ENCODE measurements at regions not wholly inside any gene's neighbourhood (a gene's known extent, or its start where the extent isn't known, plus 50 kb on each side); places are given as distances from the start of the nearest gene placed in this dataset.
"Not testable (repeated sequence)": the region's sequence is repeated elsewhere in the genome, so short reads cannot be mapped to it uniquely, and the experiment has no call there.

DNA sequence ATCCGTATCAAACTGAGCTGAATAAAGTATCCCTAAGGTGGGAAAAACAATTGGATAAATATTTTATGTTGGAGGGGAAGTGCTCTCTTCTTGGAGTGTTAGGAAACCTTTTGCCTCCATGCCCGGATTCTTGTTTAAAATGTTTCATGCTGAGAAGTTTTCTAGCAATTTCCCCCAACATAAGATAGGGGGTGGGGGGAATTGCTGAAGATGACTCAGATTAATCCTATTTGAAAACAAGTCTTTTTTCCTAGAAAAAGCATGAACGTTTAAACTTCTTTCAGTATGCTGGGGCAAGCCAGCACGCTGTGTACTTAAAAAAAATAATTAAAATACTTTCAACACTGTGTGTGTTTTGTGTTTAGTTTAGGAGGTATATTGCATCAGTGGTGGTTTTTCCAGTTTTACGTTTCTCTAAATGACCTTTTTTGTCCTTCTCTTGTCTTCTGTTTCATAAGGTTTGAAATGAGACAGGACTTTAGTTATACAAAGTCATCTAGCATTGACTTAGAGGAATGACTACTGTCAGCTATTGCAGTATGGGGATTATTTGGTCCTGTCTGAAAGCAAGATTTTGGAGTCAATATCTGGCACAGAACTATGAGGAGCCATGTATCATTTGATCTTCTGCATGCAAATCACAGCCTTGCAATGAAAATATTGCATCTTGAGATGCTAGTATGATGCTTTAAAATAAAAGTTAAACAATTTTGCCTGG lies 295.9 kb downstream of the GATA3 start:
- DNase-seq: no peak

DNA sequence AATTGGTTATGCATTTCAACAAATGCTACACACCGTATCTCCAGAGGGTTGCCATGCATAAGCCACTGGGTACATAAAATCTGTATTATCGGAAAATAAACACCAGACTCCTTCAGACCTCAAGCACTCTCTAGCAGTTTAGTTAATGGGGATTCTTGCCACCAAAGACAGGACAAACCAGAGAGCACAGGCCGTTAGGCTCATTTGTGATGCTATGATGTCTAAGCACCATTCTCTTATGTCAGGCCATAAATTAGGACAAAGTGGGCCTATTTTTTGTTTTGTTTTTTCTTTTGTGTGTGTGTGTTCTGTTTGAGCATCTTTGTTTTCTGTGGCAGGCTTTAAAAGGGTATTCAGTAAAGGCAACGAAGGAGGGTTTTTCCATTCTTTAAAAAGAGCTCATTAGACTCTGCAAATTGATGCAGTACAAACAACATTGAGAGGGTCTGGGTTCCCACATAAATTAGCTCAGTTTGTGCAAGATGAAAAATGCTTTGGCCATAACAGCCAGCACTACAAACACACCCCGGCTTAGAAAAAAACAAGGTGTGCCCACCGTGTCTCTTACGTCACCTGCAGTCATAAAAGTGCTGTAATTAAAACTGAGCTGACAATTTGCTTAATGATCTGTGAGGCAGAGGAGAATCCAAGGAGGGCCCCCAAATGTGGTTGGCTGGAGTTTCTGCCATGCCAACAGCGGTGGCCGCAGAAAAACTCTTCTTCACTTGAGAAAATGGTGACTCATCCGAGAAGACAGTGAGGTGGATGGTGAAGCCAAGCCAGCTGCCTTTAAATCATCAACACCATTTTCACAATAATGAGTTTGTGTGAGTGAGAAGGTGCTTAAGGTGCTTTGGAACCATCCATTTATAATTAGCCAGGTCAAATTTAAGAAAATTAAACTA lies 297.9 kb downstream of the GATA3 start:
- DNase-seq: no peak

DNA sequence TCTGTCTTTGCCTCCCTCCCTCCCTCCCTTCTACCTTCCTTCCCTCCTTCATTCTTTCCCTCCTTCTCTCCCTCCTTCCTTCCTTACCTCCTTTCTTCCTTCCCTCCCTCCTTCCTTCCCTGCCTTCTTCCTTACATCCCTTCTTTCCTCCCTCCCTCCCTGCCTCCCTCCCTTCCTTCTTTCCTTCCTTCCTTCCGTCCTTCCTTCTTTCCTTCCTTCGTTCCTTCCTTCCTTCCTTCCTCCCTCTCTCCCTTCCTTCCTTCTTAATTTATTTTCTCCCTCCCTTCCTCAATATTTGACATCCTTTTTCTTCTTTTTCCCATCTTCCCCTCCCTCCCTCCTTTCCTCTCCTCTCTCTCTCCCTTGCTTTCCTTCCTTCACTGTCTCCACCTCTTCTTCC lies 301.8 kb downstream of the GATA3 start:
- DNase-seq: no peak

DNA sequence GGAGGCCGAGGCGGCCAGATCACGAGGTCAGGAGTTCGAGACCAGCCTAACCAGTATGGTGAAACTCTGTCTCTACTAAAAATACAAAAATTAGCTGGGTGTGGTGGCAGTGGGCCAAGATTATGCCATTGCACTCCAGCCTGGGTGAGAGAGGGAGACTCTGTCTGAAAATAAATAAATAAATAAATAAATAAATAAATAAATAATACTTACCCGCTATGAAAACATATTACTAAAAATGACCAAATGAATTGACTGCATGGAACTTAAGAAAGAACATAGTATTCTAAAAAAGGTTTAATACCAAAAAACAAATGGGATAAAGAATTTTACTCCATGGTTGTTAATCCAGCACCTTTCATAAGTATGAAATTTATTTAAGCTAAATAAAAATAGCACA lies 305.0 kb downstream of the GATA3 start:
- no peak for DNase-seq

DNA sequence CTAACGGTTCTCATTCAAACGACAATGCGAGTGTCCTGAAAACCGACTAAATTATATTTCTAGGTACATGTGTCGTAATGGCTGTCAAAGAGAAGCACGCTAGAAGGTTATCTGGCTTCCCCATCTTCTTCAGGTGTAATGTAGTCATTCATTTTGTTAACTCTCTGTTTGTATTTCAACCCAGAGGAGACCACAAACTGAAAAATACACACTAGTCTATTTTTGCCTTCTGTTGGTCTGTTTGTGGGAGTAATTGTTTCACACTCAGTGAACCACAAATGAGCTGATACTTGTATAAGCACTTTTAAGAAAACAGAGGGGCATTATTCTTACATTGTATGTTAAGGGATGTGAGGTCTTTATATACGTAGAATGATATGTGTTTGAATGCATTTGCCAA lies 305.9 kb downstream of the GATA3 start:
- no peak for DNase-seq

DNA sequence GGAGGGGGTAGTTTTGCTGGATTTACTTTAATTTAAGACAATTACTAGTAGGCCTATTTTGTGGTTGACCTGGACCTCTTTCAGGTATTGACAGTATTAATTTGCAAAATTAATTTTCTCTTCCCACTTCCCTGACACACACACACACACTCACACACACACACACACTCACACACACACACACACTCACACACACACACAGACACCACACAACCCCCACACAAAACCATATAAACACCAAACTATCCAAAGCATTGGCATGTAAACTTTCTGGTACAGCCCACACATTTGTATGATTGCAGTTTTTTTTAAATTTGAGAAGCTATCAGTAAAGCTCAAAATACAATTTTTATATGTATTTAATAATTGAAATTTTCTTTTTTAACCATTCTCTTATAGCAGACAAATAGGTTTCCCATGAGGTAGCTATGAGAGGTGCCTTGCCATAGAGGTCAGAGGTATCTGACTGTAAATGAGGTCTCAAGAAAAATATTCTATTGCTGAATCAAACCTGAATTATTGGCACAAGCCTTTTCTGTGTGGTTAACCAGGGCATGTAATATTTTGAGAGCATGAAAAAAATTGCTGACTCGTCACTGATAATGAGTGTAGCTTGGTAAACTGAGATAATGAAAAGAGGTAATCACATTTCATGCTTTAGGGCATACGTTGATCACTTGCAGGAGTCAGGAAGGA lies 306.5 kb downstream of the GATA3 start:
- DNase-seq: no peak

DNA sequence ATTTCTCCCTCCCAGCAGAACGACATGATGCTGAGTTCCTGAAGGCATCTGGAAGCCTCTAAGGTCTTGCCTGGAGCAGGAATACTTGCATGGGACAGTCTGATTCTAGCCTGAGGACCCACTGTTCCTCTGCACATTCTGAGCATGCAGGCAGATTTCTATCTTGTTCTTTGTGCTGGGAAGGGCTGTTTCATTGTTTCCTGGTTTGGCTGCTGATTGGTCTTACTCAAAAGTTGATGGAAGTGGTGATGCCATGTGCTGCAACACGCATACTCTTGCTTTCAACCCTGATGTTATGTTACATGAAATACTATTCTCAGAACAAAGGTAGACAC lies 307.0 kb downstream of the GATA3 start:
- no peak for DNase-seq

DNA sequence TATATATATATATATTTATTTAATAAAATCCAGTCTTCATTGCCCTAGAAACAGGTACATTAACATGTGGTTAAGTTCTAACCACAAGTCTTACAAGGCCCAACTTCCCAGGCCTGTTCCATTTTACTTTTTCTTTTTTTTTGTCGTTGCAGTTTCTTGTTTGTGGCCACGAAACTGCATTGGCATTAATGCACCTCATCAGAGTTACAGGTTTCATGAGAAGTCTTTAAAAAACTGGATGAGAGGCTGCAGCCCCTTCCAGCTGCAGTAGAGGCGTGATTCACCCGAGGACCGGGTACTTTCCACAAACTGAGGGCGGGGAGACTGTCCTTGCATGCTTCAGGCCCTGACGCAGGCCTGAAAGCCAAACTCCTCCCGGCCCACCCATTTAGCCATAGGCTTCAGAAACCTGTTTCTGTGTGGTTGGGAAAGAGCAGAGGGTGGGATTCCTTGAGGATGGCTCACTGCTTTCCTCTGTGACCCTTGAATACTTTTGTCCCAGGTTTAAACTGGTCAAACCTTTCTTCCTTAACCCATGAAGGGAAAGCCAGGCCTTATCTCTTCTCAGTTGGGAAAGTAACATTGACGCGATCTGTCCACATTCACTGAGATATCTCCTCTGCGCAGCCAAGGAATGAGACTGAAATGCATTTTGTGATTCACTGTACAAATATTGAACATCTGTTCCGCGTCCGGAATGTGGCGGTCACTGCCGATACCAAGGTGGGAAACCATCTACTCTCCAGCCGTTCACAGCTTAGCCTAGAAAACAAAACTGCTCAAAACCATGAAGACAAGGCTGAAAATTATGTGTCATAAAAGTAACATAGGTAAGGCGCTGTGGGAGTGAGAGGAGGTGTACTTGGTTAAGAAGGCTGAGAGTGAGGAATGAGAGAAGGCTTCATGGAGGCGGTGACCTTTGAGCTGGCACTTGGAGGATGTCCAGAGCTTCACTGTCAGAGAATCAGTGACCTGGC lies 311.7 kb downstream of the GATA3 start:
- no peak for DNase-seq

DNA sequence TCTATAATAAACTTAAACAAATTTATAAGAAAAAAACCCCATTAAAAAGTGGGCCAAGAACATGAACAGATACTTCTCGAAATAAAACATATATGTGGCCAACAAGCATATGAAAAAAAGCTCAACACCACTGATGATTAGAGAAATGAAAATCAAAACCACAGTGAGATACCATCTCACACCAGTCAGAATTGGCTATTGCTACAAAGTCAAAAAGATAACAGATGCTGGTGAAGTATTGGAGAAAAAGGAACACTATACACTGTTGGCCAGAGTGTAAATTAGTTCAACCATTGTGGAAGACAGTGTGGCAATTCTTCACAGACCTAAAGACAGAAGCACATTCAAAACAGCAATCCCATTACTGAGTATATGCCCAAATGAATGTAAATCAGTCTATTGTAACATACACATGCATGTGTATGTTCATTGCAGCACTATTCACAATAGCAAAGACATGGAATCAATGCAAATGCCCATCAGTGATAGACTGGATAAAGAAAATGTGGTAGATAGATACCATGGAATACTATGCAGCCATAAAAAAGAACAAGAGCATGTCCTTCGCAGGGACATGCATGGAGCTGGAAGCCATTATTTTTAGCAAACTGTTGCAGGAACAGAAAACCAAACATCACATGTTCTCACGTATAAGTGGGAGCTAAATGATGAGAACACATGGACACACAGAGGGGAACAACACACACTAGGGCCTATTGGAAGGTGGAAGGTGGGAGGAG lies 313.4 kb downstream of the GATA3 start:
- DNase-seq: not testable (repeated sequence)

DNA sequence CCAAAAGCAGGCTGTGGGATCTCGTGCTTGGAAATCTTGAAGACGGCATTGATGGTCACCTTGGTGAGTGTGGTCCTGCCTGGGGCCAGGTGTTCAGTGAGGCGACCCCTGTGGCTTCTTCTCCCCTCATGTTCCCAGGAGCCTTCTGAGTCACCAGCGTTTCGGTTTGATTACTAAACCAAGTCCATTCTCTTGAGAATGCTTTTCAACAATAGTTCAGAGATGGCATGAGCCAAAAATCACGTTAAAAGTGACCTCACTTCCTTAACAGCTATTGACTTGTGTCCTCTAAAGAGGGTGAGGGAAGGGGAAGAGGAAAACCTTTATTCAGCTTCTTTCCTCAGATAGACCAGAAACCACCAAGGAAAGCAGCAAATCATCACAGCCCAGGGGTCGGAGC lies 315.2 kb downstream of the GATA3 start:
- DNase-seq: no peak

DNA sequence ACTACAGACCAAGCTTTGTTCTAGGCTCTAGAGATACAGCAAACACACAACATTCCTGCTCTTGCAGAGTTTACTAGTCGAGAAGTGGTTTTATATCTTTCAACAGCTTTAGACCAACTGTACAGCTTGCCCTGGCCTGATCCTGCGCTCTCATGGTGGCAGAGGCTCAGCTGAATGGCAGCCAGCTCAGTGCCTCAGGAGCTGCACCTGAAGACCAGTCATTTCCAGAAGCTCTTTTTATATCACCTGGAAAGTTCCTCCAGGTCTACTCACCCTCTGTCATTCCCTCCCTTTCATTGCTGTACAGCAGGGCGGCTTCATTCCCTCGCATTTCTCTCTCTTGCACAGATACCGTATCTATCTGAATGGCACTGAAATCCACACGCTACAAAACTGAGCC lies 319.8 kb downstream of the GATA3 start:
- no peak for DNase-seq

DNA sequence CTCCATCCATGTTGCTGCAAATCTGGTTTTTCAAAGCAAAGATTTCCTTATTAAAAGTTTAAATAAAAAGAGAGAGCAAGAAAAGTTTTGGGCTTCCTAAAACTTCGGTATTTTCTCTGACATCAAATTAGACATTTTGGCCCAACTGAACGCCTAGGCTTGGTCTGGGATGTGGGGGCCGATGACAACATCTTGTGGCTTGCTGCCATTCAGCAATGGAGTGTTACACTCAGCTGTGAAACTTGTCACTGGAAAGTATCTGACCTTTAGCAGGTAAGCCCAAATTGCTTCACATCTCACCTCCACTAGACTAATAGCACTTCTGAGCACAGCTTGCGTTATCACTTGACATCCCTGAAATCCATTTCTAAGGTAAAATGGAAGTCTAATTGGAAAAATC lies 320.6 kb downstream of the GATA3 start:
- no peak for DNase-seq

DNA sequence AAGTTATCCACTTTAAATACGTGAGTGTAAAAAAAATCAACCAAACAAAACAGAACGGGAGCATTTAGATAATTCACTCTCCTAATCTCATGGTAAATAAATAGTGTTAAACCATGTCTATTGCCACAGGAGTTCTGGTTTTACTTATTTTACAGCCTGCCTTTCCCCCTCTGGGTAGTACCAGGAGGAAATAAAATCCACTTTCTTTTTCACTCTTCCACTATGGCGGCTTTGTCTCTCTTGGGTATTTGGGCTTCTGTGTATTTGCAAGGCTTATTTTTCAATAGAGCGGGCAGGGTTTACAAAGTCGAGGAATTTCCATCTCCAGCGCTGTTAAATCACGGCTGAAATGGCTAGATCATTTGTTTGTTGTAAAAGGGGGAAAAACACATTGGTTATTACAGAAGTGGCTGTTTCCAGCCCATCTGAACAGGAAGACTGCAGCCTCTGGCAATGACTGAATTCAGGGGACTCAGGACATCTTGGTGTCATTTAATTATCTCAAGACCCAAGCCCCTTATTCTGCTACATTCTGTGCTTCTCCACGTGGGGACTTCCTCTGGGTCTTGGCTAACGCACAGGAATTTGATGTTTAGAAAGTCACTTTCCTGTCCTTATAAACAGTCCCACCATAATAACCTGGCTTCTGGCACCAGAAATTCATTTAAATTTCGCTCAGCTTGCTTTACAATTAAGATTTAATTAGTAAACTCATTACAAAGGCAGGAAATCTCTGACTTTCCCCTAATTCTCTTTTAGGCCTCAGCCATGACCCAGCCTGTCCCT lies 323.9 kb downstream of the GATA3 start:
- DNase-seq: no peak

DNA sequence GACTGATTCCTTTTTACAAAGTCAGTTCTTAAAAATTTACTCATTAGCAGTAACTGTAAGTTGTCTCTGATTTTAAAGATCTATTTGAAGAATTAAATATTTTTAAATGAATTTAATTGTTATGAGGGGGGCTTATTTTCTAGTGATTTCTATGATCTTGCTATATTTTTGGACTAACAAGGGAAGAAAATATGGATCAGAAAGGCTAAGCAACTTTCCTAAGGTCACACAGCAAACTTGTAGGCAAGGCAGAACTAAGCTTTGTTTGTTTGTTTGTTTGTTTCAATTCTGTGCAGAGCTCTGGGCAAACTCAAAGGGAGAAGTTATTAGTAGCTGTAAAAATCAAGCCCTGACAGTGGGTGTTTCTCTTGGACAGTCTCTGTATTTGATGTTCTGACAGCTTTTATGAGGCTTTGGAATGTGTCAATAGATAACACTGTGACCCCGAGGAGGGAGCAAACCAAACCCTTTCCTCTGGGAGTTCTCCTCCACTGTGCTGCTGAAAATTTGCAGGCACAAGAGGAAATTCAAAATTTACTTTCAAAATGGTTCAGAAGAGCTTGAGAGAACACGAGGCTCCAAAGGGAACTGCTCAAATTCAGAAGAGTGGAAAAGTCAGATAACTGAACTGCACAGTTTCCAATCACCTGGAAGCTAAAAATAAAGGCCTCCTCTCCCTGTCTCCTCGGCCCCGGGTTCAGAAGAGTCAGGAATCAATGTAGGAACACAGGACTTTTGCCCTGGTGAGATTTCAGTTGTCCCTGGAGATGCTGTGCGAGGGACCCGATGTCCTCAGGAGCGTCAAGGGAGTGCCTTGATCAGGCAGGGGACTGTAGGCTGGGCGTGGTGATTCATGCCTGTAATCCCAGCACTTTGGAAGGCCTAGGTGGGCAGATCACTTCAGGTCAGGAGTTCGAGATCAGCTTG lies 325.7 kb downstream of the GATA3 start:
- no peak for DNase-seq

DNA sequence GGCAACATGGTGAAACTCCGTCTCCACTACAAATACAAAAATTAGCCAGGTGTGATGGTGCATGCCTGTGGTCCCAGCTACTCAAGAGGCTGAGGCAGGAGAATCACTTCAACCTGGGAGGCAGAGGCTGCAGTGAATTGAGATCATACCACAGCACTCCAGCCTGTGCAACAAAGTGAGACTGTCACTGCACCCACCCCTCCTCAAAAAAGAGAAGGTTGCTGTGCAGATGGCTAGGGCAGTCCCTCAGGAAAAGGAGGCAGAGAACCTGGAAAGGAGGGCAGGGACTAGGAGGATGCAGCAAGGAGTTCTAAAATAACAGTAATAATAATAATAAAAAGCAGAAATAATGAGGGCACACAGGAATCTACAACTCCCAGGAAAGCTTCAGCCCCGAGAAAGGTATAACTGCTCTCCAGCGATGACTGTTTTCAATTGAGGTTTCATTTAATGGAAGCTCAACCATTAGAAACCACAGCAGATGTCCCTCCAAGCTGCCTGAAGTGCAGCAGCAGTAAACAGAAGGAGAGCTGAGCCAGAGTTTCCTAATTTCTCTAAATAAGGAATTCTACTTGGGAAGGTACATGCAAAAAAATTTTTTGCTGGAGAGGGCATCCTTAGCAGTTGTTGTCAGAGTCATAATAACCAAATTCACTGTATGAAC lies 326.5 kb downstream of the GATA3 start:
- no peak for DNase-seq

DNA sequence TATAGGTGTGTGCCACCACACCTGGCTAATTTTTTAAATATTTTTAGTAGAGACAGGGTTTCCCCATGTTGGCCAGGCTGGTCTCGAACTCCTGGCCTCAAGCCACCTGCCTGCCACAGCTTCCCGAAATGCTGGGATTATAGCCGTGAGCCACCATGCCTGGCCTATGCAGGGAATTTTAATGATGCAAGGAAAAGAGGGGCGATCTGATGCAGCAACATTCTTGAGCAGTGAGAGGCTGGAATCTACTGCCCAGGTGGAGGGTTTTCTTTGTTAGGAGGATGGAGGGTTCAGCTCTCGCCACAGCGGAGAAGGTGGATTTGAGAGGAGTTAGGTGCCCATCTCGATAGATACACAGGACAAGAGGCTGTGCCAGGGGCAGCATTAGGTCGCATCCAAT lies 332.3 kb downstream of the GATA3 start:
- DNase-seq: no peak

DNA sequence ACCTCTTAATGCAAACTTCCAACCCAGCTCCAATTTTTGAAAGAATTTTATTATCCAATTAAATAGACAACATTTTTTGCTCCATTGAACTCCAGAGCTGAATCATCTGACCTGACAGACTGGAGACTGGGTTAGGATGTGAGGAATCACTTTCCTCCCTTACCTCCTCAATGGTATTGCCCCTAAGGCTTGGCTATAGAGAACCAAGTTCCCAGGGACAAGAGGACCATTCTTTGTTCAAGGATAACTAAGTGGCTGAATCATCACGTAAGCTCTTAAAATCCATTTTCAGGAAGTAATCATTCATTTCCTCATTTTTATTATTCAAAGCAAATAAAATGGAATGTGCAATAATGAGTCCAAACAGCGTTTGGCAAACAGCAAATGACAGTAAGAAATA lies 335.1 kb downstream of the GATA3 start:
- no peak for DNase-seq

DNA sequence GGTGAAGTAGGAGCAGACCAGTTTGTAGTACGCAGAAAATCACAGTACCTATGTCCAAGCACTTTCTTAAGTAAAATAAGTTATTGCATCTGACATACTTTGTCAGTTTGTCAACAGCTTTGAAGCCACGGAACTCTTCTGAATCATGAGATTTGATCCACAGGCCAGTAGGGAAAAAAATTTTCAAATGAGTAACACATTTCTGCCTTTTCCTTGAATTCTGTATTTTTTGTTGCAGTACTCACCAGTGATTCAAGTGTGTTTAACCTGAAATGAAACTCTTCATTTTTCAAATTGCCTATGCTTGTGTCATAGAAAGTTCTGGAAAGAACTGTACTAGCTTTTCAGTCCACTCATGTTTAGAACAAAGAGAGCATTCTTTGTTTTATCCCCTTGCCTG lies 337.7 kb downstream of the GATA3 start:
- no peak for DNase-seq

DNA sequence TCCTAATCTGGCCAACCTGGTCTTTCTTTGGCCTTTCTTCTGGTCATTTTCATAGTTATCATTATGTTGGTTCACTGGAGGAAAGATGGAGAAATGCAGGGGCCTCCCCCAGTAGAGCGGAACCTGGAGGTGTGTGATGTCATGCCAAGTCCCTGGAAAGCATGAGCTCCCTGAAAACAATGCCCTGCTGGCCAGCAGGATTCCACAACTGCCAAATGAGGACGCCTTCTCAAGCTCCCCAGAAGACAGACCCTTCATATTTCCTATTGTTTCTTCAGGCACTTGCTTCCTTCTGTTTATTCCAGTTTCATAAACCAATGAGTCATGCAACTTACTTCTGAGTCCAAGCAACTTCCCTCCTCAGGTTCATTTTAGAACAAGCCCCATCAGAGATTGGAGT lies 339.0 kb downstream of the GATA3 start:
- no peak for DNase-seq
